ENCODE measurements at regions not wholly inside any gene's neighbourhood (a gene's known extent, or its start where the extent isn't known, plus 50 kb on each side); places are given as distances from the start of the nearest gene placed in this dataset.

DNA sequence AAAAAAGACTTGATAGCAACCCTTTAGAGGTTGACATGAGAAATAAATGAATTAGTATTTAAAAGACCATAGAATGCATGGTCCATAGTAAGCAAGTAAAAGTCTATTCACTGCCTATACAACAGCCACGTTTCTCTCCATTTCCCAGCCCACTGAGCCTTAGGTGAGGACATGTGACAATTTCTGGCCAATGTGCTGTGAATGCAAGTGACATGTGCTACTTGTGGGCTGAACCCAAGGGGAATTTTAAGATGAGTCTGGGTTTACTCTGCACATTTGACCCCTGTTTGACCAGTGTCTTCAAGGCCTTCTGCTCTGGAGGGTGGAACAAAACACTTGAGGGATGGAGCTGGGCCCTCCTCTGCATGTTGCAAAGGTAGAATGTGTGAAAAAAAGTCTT is 384.4 kb upstream of the KLF6 start:
- no peak for DNase-seq
- H3K27me3 ChIP-seq = no peaks in the 10 kb centered on the region
- TF ChIP-seq, protein P1, sequence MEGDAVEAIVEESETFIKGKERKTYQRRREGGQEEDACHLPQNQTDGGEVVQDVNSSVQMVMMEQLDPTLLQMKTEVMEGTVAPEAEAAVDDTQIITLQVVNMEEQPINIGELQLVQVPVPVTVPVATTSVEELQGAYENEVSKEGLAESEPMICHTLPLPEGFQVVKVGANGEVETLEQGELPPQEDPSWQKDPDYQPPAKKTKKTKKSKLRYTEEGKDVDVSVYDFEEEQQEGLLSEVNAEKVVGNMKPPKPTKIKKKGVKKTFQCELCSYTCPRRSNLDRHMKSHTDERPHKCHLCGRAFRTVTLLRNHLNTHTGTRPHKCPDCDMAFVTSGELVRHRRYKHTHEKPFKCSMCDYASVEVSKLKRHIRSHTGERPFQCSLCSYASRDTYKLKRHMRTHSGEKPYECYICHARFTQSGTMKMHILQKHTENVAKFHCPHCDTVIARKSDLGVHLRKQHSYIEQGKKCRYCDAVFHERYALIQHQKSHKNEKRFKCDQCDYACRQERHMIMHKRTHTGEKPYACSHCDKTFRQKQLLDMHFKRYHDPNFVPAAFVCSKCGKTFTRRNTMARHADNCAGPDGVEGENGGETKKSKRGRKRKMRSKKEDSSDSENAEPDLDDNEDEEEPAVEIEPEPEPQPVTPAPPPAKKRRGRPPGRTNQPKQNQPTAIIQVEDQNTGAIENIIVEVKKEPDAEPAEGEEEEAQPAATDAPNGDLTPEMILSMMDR (IDR thresholded peaks at IDR 0.05) = no peak
- TF ChIP-seq POLR2A (IDR thresholded peaks at IDR 0.05) = no peak
- TF ChIP-seq EP300 (IDR thresholded peaks at IDR 0.05) = no peak
- no peaks in the 10 kb centered on the region for H3K36me3 ChIP-seq
- intact Hi-C loops (cut with DNase I) = no loop called here
- no peaks in the 10 kb centered on the region for H3K4me1 ChIP-seq (ENCODE audit: insufficient read depth)
- no peak overlapping the region for H3K27ac ChIP-seq
- 97 to 100% (median 97%) methylated on average over 1 of the region's 1 CpG for WGBS, 3 donors
- no peaks in the 10 kb centered on the region for H3K9me3 ChIP-seq
- H3K4me3 ChIP-seq = no peak overlapping the region

DNA sequence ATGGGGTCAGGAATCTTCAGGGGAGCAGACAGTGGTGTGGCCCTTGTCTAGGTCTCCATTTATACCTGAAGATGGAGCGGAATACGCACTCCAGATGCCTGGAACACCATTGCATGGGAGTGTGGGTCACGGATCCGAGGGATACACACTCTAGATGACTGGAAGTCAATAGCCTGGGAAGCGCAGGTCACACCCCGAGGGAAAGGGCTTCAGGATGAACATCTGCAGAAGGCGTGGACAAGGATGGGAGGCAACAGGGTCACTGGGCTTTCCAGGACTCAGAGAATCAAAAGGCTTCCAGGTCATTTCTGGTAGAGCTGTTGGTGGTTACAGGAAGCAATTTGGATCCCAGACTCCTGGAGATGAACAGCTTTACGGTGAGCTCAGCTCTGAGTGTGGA is 382.2 kb upstream of the KLF6 start:
- no peaks in the 10 kb centered on the region for H3K9me3 ChIP-seq
- no peaks in the 10 kb centered on the region for H3K36me3 ChIP-seq
- intact Hi-C loops (cut with DNase I) = no loop called here
- H3K27ac ChIP-seq = no peak overlapping the region
- H3K27me3 ChIP-seq = no peaks in the 10 kb centered on the region
- H3K4me3 ChIP-seq = no peak overlapping the region
- DNase-seq = no peak
- TF ChIP-seq POLR2A (IDR thresholded peaks at IDR 0.05) = no peak
- no peak for TF ChIP-seq EP300 (IDR thresholded peaks at IDR 0.05)
- TF ChIP-seq, protein P1 (IDR thresholded peaks at IDR 0.05) = no peak
- no peaks in the 10 kb centered on the region for H3K4me1 ChIP-seq (ENCODE audit: insufficient read depth)
- WGBS, 3 donors = 86 to 93% (median 91%) methylated on average over 8 of the region's 8 CpGs

DNA sequence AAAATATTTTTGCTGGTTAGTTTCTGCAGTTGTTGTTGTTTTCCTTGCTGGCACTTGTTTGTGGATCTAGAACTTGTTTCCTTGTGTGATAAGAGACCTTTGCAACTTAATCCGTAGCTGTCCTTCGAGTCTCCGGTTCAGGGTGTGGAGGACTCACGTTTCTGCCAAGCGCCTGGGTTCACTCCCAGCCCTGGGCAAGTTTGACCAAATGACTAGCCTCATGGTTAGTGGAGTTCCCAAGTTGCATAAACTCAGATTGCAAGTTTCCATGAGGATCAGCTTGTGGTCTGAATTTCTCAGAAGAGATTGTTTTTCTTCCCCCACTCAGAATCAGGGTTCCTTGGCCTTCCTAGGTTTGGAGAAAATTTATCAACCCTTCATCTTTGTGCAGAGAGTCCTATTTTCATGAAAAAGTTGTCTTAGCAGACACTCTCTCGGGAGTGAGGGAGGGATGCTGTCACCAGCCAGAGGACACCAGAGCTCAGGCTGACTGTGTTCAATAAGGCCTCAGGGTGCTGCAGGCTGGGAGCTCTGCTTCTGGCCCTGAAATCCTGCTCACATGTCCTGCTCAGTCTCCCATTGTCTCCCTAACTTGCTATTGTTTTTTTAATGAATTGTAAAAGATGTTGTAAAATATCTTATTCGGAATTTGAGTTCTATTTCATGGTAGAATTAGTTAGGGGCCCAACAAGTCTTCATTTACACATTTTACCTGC is 377.7 kb upstream of the KLF6 start:
- H3K4me1 ChIP-seq (ENCODE audit: insufficient read depth) = no peaks in the 10 kb centered on the region
- 77 to 91% (median 85%) methylated on average over 7 of the region's 7 CpGs for WGBS, 3 donors
- H3K9me3 ChIP-seq = no peaks in the 10 kb centered on the region
- no peak overlapping the region for H3K4me3 ChIP-seq
- H3K27ac ChIP-seq = no peak overlapping the region
- TF ChIP-seq EP300 (IDR thresholded peaks at IDR 0.05) = no peak
- TF ChIP-seq POLR2A (IDR thresholded peaks at IDR 0.05) = no peak
- TF ChIP-seq, protein P1 (IDR thresholded peaks at IDR 0.05) = no peak
- intact Hi-C loops (cut with DNase I) = no loop called here
- H3K27me3 ChIP-seq = no peaks in the 10 kb centered on the region
- no peak for DNase-seq
- H3K36me3 ChIP-seq = no peaks in the 10 kb centered on the region

DNA sequence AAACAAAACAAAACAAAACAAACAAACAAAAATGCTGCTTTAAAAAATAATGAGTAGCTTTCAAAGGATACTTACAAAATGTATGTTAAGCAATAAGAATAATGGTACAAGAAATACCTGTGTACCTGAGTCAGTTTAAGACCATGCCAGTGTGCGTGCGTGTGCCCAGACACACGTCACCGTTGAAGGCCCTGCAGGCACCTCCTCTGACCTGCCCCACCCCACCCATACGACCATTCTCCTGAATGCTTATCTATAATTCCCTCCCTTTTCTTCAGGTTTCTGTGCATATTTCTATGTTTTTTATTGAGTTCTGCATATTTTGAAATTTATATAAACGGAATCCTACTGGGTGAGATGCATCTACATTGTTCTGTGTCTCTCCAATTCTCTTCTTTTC is 374.2 kb upstream of the KLF6 start:
- no peak for DNase-seq
- TF ChIP-seq EP300 (IDR thresholded peaks at IDR 0.05) (no peak), POLR2A (IDR thresholded peaks at IDR 0.05) (no peak)
- TF ChIP-seq, protein P1 (IDR thresholded peaks at IDR 0.05) = no peak

More for the DNA sequence above, 374.2 kb upstream of the KLF6 start:
- Histone ChIP-seq H3K27me3 (no peaks in the 10 kb centered on the region), H3K36me3 (no peaks in the 10 kb centered on the region), H3K4me3 (no peak overlapping the region), H3K9me3 (no peaks in the 10 kb centered on the region), H3K4me1 (ENCODE audit: insufficient read depth) (no peaks in the 10 kb centered on the region), H3K27ac (no peak overlapping the region)
- 91 to 93% (median 92%) methylated on average over 6 of the region's 6 CpGs for WGBS, 3 donors
- intact Hi-C loops (cut with DNase I) = no loop called here
